IgD-negative memory B cell (primary cell): ENCODE measurements at regions not wholly inside any gene's neighbourhood (a gene's known extent, or its start where the extent isn't known, plus 50 kb on each side); places are given as distances from the start of the nearest gene placed in this dataset.

ENCODE experiments used
- H3K27ac Mint-ChIP-seq, 3 donors: one replicate each; pipeline ENCODE4 v1.8.0; 2020 to 2022; ENCODE audit warnings: mild to moderate bottlenecking in 3 of 3, mixed read lengths in 3 of 3, moderate library complexity in 1 of 3
- H3K27me3 Mint-ChIP-seq: one replicate; pipeline ENCODE4 v1.8.0; 2021; ENCODE audit warnings: mixed read lengths
- H3K36me3 Mint-ChIP-seq: one replicate; pipeline ENCODE4 v1.8.0; 2020; ENCODE audit warnings: mild to moderate bottlenecking, mixed read lengths
- H3K4me1 Mint-ChIP-seq, 3 donors: one replicate each; pipeline ENCODE4 v1.8.0; 2020 to 2022; ENCODE audit warnings: mixed read lengths in 3 of 3, mild to moderate bottlenecking in 1 of 3
- H3K4me3 Mint-ChIP-seq, 4 donors: one replicate each; pipeline ENCODE4 v1.8.0; 2020 to 2022; ENCODE audit warnings: mild to moderate bottlenecking in 4 of 4, mixed read lengths in 4 of 4, moderate library complexity in 3 of 4
- H3K9me3 Mint-ChIP-seq, 3 donors: one replicate each; pipeline ENCODE4 v1.8.0; 2020 to 2021; ENCODE audit warnings: mixed read lengths in 3 of 3, mild to moderate bottlenecking in 1 of 3

DNA sequence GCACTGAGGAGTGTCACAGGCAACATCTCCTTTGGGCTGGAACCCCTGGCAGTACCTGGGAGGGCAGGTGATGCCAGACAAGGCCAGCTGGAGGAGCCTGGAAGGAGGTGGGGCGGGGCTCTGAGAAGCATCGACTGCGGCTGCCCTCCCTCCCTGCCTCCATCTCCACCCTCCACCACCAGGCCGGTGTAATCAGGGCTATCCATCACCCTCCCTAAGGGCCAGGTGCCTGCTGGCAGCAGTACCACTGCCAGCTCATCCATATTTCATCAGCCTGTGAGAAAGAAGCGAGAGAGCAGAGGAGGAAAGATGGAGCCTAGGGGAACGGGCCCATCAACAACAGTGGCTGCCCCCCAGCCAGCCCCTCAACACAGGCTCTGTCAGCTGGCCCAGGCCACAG is 51.4 kb upstream of the RASD2 start:
- H3K9me3 Mint-ChIP-seq, result no peaks in the 10 kb centered on the region
- H3K36me3 Mint-ChIP-seq, result peaks cover 4% of the 10 kb centered on the region
- H3K4me1 Mint-ChIP-seq, result no peaks in the 10 kb centered on the region
- no peak overlapping the region for H3K27ac Mint-ChIP-seq
- peaks cover 18% of the 10 kb centered on the region for H3K27me3 Mint-ChIP-seq
- no peak overlapping the region for H3K4me3 Mint-ChIP-seq
